ENCODE measurements at regions not wholly inside any gene's neighbourhood (a gene's known extent, or its start where the extent isn't known, plus 50 kb on each side); places are given as distances from the start of the nearest gene placed in this dataset.

- Mint-ChIP-seq H3K4me1 (no peaks in the 10 kb centered on the region), H3K4me3 (no peak overlapping the region), H3K9me3 (peaks cover 4% of the 10 kb centered on the region), H3K36me3 (ENCODE audit: low read depth) (no peaks in the 10 kb centered on the region), H3K27me3 (peaks cover 8% of the 10 kb centered on the region), H3K27ac (no peak overlapping the region)
- CTCF ChIA-PET = no interaction called here
- intact Hi-C loops (cut with micrococcal nuclease) = no loop called here
- DNase-seq (no peak), ATAC-seq (ENCODE audit: low read depth) (no peak)
- TF ChIP-seq, protein P1, sequence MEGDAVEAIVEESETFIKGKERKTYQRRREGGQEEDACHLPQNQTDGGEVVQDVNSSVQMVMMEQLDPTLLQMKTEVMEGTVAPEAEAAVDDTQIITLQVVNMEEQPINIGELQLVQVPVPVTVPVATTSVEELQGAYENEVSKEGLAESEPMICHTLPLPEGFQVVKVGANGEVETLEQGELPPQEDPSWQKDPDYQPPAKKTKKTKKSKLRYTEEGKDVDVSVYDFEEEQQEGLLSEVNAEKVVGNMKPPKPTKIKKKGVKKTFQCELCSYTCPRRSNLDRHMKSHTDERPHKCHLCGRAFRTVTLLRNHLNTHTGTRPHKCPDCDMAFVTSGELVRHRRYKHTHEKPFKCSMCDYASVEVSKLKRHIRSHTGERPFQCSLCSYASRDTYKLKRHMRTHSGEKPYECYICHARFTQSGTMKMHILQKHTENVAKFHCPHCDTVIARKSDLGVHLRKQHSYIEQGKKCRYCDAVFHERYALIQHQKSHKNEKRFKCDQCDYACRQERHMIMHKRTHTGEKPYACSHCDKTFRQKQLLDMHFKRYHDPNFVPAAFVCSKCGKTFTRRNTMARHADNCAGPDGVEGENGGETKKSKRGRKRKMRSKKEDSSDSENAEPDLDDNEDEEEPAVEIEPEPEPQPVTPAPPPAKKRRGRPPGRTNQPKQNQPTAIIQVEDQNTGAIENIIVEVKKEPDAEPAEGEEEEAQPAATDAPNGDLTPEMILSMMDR (IDR thresholded peaks at IDR 0.05) = no peak
- POLR2A ChIA-PET = no interaction called here
Measured at GRCh38 chr6:145530454-145530853, 204.9 kb downstream of the EPM2A start.

- Mint-ChIP-seq H3K9me3 (no peaks in the 10 kb centered on the region), H3K4me1 (no peaks in the 10 kb centered on the region), H3K27me3 (peaks cover 8% of the 10 kb centered on the region), H3K4me3 (no peak overlapping the region), H3K36me3 (ENCODE audit: low read depth) (no peaks in the 10 kb centered on the region), H3K27ac (no peak overlapping the region)
- ChIA-PET CTCF (no interaction called here), POLR2A (no interaction called here)
- ATAC-seq (ENCODE audit: low read depth) (no peak), DNase-seq (no peak)
- TF ChIP-seq, protein P1 (IDR thresholded peaks at IDR 0.05) = no peak
- intact Hi-C loops (cut with micrococcal nuclease) = no loop called here
Measured at GRCh38 chr6:145531032-145531431, 204.3 kb downstream of the EPM2A start.

DNA sequence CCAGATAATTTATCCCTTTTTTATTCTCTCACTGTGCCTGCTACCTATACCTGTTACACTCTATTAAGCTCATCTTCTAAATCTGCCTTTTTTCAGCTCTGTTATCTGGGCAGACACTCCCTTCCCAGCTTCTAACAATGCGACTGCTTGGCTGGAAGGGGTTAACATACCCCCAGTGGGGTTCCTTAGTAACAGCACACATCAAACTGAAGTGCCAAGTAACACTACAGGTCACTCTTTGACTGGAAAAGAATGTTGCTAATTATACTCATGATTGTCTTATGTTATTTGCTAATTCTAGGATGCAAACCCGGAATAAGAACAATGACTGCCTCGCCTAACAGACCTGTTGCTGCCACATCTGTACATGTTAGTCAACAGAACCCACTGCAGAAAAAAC lies 203.5 kb downstream of the EPM2A start:
- DNase-seq (no peak), ATAC-seq (ENCODE audit: low read depth) (no peak)
- Mint-ChIP-seq H3K4me1 (no peaks in the 10 kb centered on the region), H3K27me3 (peaks cover 8% of the 10 kb centered on the region), H3K9me3 (no peaks in the 10 kb centered on the region), H3K4me3 (no peak overlapping the region), H3K36me3 (ENCODE audit: low read depth) (no peaks in the 10 kb centered on the region), H3K27ac (no peak overlapping the region)
- CTCF ChIA-PET = no interaction called here
- POLR2A ChIA-PET = no interaction called here
- intact Hi-C loops (cut with micrococcal nuclease) = no loop called here
- TF ChIP-seq, protein P1 (IDR thresholded peaks at IDR 0.05) = no peak

GRCh38 chr6:145532361-145532760 lies 203.0 kb downstream of the EPM2A start:
- POLR2A ChIA-PET = no interaction called here
- no peaks in the 10 kb centered on the region for H3K9me3 Mint-ChIP-seq
- no peak overlapping the region for H3K4me3 Mint-ChIP-seq
- H3K27ac Mint-ChIP-seq = no peak overlapping the region
- CTCF ChIA-PET = no interaction called here
- TF ChIP-seq, protein P1 (IDR thresholded peaks at IDR 0.05) = no peak
- peaks cover 8% of the 10 kb centered on the region for H3K27me3 Mint-ChIP-seq
- H3K36me3 Mint-ChIP-seq (ENCODE audit: low read depth) = no peaks in the 10 kb centered on the region
- intact Hi-C loops (cut with micrococcal nuclease) = no loop called here
- ATAC-seq (ENCODE audit: low read depth) (no peak), DNase-seq (no peak)
- no peaks in the 10 kb centered on the region for H3K4me1 Mint-ChIP-seq

- H3K9me3 Mint-ChIP-seq = no peaks in the 10 kb centered on the region
- no peak overlapping the region for H3K4me3 Mint-ChIP-seq
- H3K4me1 Mint-ChIP-seq = no peaks in the 10 kb centered on the region
- ChIA-PET POLR2A (no interaction called here), CTCF (no interaction called here)
- no peak overlapping the region for H3K27ac Mint-ChIP-seq
- no peak for DNase-seq
- TF ChIP-seq, protein P1 (IDR thresholded peaks at IDR 0.05) = no peak
- H3K36me3 Mint-ChIP-seq (ENCODE audit: low read depth) = no peaks in the 10 kb centered on the region
- H3K27me3 Mint-ChIP-seq = peaks cover 4% of the 10 kb centered on the region
- no peak for ATAC-seq (ENCODE audit: low read depth)
- intact Hi-C loops (cut with micrococcal nuclease) = no loop called here
Measured at GRCh38 chr6:145534989-145535388, 200.3 kb downstream of the EPM2A start.
